Frontal cortex (tissue), 3 donors: ENCODE measurements at regions not wholly inside any gene's neighbourhood (a gene's known extent, or its start where the extent isn't known, plus 50 kb on each side); places are given as distances from the start of the nearest gene placed in this dataset.
A peak's percentile ranks its signal among the peaks of the same experiment; 100 is the strongest.

ENCODE experiments used
- DNase-seq, 2 donors: peaks; one replicate each; pipeline ENCODE4 v3.0.0; 2012; ENCODE audit warnings: low spot score in 2 of 2
- FAIRE-seq: peaks from 2 replicates; lab custom pipeline; 2012; peaks lifted over from hg19 to GRCh38; lab: Jason Lieb, UNC
- donor health status: control.
- donor health status: control.
- donor health status: control.

- DNase-seq = no peak
- FAIRE-seq = no peak
These were observed 227.9 kb upstream of the COPS8 start for GRCh38 chr2:236857781-236858180.

GRCh38 chr2:236858661-236859060 lies 227.0 kb upstream of the COPS8 start:
- DNase-seq (peak in 1 of 2 donors; percentile 20), FAIRE-seq (no peak)

- no peak for DNase-seq
- FAIRE-seq = no peak
These were observed 225.8 kb upstream of the COPS8 start for GRCh38 chr2:236859908-236860307.

- no peak for DNase-seq
- no peak for FAIRE-seq
These were observed 224.4 kb upstream of the COPS8 start for GRCh38 chr2:236861196-236861875.

- DNase-seq (no peak), FAIRE-seq (no peak)
These were observed 223.7 kb upstream of the COPS8 start for GRCh38 chr2:236861944-236862343.

GRCh38 chr2:236862526-236862925 lies 223.2 kb upstream of the COPS8 start:
- FAIRE-seq (no peak), DNase-seq (no peak)

GRCh38 chr2:236862961-236863728 lies 222.5 kb upstream of the COPS8 start:
- FAIRE-seq (no peak), DNase-seq (no peak)

- FAIRE-seq = no peak
- no peak for DNase-seq
These were observed 222.0 kb upstream of the COPS8 start for GRCh38 chr2:236863729-236864126.

GRCh38 chr2:236865052-236865451 lies 220.6 kb upstream of the COPS8 start:
- DNase-seq (no peak), FAIRE-seq (no peak)

- DNase-seq (no peak), FAIRE-seq (no peak)
These were observed 218.9 kb upstream of the COPS8 start for GRCh38 chr2:236866542-236867340.

GRCh38 chr2:236867441-236868260 lies 218.0 kb upstream of the COPS8 start:
- DNase-seq (no peak), FAIRE-seq (no peak)

- FAIRE-seq (no peak), DNase-seq (no peak)
These were observed 215.3 kb upstream of the COPS8 start for GRCh38 chr2:236870370-236870769.

GRCh38 chr2:236871500-236872001 lies 214.1 kb upstream of the COPS8 start:
- DNase-seq (peak in 1 of 2 donors; percentile 22), FAIRE-seq (no peak)

- DNase-seq = no peak
- no peak for FAIRE-seq
These were observed 213.7 kb upstream of the COPS8 start for GRCh38 chr2:236872015-236872414.

- FAIRE-seq = no peak
- DNase-seq = no peak
These were observed 212.7 kb upstream of the COPS8 start for GRCh38 chr2:236872981-236873380.

- DNase-seq (no peak), FAIRE-seq (no peak)
These were observed 212.1 kb upstream of the COPS8 start for GRCh38 chr2:236873636-236874035.

- DNase-seq = no peak
- FAIRE-seq = no peak
These were observed 210.7 kb upstream of the COPS8 start for GRCh38 chr2:236874866-236875481.

- FAIRE-seq = no peak
- no peak for DNase-seq
These were observed 209.7 kb upstream of the COPS8 start for GRCh38 chr2:236875906-236876505.

- FAIRE-seq (no peak), DNase-seq (no peak)
These were observed 209.0 kb upstream of the COPS8 start for GRCh38 chr2:236876642-236877041.
